AG09309 (cell line): ENCODE measurements at regions not wholly inside any gene's neighbourhood (a gene's known extent, or its start where the extent isn't known, plus 50 kb on each side); places are given as distances from the start of the nearest gene placed in this dataset.
A peak's percentile ranks its signal among the peaks of the same experiment; 100 is the strongest.

Experiments
- DNase-seq: peaks from one replicate; pipeline ENCODE4 v3.0.0-alpha.2; 2010; ENCODE audit warnings: low read depth
- H3K4me3 ChIP-seq: 2 replicates; pipeline ENCODE4 v1.5.1; 2011; ENCODE audit warnings: mild to moderate bottlenecking, low read depth, low read length, moderate library complexity; ENCODE audit not compliant: control insufficient read depth
- TF ChIP-seq, protein P1 (sequence below): IDR thresholded peaks from 2 replicates; pipeline ENCODE4 v1.5.1; 2011; ENCODE audit warnings: mild to moderate bottlenecking, low read depth, low read length, inconsistent platforms; ENCODE audit not compliant: insufficient read depth, control insufficient read depth; ENCODE audit errors: missing control alignments

DNA sequence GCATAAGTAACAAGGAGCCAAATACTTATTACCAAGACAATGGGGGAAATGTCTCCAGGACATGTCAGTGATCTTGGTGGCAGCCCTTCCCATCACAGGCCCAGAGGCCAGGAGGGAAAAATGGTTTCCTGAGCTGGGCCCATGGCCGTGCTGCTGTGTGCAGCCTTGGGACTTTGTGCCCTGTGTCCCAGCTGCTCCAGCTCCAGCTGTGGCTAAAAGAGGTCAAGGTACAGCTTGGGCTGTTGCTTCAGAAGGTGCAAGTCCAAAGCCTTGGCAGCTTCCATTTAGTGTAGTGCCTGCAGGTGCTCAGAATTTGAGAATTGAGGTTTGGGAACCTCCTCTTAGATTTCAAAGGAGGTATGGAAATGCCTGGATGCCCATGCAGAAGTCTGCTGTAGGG is 212.3 kb upstream of the DCN start:
- no peak overlapping the region for H3K4me3 ChIP-seq
- TF ChIP-seq, protein P1, sequence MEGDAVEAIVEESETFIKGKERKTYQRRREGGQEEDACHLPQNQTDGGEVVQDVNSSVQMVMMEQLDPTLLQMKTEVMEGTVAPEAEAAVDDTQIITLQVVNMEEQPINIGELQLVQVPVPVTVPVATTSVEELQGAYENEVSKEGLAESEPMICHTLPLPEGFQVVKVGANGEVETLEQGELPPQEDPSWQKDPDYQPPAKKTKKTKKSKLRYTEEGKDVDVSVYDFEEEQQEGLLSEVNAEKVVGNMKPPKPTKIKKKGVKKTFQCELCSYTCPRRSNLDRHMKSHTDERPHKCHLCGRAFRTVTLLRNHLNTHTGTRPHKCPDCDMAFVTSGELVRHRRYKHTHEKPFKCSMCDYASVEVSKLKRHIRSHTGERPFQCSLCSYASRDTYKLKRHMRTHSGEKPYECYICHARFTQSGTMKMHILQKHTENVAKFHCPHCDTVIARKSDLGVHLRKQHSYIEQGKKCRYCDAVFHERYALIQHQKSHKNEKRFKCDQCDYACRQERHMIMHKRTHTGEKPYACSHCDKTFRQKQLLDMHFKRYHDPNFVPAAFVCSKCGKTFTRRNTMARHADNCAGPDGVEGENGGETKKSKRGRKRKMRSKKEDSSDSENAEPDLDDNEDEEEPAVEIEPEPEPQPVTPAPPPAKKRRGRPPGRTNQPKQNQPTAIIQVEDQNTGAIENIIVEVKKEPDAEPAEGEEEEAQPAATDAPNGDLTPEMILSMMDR = no peak
- DNase-seq = no peak

DNA sequence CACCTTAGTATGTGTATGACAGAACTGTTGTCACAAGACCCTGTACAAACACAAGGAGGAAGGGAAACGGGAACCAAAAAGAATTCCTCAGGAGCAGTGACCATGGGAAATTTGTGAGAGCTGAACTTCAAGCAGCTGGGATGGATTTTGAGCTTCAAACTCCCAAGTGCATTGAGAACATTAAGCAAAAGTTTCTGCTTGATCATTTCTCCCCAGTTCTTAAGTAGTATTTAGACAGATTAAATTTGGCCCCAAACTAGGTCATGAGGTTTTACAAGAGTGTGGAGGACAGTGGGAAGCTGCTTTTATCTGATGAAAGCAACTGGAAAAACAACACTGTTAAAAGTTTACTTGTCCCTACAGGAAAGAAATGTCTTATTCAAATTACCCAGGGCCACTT is 206.0 kb upstream of the DCN start:
- TF ChIP-seq, protein P1 = no peak
- no peak for DNase-seq

DNA sequence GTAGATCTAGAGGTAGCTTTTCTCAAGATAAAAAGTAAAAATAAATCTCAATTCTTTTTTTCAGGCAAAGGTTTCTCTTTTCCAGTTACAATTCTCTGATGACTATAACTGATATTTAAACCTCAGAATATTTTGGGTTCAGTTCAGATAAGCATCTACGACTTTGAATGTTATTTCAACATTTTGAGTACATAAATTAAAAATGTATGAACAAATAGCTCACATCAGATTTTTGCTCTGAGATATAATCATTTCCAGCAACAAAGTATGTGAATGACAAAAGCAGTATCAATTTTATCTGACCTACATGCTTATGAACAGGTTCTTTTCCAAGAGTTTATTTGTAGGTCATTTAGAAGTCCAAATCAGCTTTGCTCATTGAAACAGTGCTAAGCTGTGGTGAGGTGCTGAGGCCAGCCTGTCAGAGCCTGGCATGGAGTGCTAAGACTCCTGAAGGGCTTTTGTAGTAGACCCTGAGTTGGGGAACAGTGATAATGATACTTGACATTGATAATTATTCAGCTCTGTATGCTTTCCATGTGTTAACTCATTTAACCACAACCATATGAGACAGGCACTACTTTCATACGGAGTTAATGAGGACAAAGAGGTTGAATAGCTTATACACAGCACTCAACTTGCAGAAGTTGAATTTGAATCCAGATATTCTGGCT is 205.0 kb upstream of the DCN start:
- no peak overlapping the region for H3K4me3 ChIP-seq
- DNase-seq = no peak
- TF ChIP-seq, protein P1 = no peak

More for the DNA sequence above, 206.0 kb upstream of the DCN start:
- no peak overlapping the region for H3K4me3 ChIP-seq

- no peak overlapping the region for H3K4me3 ChIP-seq
- TF ChIP-seq, protein P1 = no peak
- no peak for DNase-seq
Measured at GRCh38 chr12:91384806-91385205, 202.2 kb upstream of the DCN start.

GRCh38 chr12:91384366-91384765 is 201.7 kb upstream of the DCN start:
- TF ChIP-seq, protein P1 = no peak
- DNase-seq = no peak
- H3K4me3 ChIP-seq = no peak overlapping the region

DNA sequence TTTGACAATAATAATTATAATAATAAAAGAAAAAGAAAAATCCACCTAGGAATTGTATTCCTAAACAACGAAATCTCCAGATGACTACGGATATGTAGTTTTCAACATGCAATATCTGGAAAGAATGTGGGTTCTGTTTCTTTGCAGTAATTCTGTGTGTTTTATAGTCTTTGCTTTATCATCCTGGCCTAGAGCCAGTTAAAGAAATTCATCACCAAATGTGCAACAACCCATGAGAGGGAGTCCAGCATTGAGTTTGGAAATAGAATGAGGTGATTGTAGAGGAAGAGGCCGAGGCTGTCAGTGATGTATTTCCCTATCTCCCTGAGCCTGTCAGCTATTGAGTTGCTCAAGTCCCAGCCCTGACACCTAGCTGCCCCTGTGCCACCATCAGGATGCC is 200.5 kb upstream of the DCN start:
- TF ChIP-seq, protein P1 = no peak
- no peak overlapping the region for H3K4me3 ChIP-seq
- peak; percentile 32 for DNase-seq

DNA sequence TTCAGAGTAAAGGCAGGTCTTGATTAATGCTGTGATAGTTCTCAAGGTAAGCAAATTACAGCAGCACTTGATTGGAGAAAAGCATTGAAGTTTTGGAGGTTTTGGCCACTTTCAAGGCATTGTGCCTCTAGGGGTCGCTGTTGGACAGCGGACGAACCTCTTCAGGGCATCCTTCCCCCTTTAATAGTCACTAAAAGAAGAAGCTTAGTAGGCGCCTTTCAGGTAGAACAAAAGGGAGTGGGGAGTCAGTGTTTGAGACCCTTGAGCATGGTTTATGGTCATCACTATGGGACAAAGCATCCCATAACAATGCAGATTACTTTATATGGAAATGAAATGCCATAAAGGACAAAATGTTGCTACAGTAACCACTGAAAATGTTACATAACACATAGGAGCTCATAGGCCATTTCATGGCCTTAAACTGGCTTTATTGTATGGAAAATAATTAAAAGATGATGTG is 199.5 kb upstream of the DCN start:
- peak overlapping the region; percentile 44 for H3K4me3 ChIP-seq
- TF ChIP-seq, protein P1 = peak; percentile 93
- DNase-seq = peak; percentile 28
